GM18520 (cell line): ENCODE measurements at regions not wholly inside any gene's neighbourhood (a gene's known extent, or its start where the extent isn't known, plus 50 kb on each side); places are given as distances from the start of the nearest gene placed in this dataset.
A peak's percentile ranks its signal among the peaks of the same experiment; 100 is the strongest.
"Not testable (repeated sequence)": the region's sequence is repeated elsewhere in the genome, so short reads cannot be mapped to it uniquely, and the experiment has no call there.

ENCODE experiments used
- ATAC-seq: cut with Tn5 transposase; IDR thresholded peaks from one replicate; pipeline ENCODE4 v1.9.1; 2021; ENCODE audit not compliant: unreplicated experiment

DNA sequence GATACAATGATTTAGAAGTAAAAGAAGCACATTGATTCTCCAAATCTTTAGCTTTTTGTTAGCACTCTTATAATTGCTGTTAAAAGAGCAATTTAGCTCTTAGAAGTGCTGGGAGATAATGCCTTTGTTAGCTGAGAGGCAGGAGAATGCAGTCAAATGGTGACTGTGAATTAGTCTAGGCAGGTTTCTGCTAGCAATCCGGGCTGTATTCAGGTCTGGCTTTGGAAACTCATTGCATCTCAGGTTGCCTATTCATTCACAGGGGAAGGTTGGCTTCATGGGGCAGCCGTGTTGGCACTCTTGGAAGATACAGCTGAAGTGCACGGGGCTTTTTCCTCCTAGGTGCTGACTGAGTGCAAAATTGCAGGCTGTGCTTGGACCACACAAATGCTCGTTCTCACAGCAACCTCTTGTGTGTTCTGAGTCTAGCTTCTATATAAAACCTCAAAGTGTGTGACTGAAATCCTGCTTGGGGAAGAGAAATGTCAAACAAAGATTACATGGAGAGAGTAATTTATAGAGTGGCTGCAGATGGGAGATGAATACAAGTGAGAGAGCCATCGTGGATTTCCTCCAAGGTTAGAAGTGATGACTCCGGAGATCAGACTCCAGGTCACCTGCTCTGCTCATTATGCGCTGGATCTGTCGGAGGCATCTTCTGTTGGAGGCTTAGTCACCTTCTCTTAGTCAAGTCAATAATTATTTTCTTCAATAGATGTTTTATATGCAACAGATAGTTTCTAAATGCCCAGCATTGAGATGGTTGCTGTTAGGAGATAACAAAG, 167.8 kb downstream of the PMAIP1 start:
- ATAC-seq = no peak

GRCh38 chr18:60066219-60066975, 166.6 kb downstream of the PMAIP1 start:
- ATAC-seq = no peak

- ATAC-seq = no peak
These were observed 164.5 kb downstream of the PMAIP1 start for GRCh38 chr18:60064271-60064670.

DNA sequence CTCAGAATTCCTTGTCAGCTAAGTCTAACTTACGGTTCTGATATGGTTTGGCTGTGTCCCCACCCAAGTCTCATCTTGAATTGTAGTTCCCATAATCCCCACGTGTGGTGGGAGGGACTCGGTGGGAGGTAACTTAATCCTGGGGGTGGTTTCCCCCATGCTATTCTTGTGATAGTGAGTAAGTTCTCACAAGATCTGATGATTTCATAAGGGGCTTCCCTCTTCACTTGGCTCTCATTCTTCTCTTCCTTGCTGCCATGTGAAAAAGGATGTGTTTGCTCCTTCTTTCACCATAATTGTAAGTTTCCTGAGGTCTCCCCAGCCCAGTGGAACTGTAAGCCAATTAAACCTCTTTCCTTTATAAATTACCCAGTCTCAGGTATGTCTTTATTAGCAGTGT, 163.0 kb downstream of the PMAIP1 start:
- not testable (repeated sequence) for ATAC-seq

DNA sequence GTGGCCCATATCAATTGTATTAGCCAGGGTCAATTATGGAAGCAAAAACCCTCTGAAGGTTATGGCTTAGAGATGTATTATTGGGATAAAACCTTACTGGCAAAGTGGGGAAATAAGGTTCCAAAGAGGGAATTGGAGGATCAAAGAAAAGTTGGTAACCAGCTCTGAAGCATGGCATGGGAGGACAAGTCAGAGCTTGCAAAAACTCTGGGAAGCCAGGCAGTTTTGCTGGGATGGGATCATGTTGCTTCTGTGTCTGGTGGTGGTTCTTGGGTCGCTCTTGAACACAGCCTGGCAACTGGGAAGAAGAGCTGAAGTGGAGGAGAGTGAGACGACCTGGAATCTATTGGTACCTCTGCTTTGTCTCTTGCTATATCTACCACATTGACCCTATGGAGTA, 162.6 kb downstream of the PMAIP1 start:
- ATAC-seq = no peak

GRCh38 chr18:60060578-60060977, 160.8 kb downstream of the PMAIP1 start:
- no peak for ATAC-seq

- ATAC-seq = no peak
These were observed 160.2 kb downstream of the PMAIP1 start for GRCh38 chr18:60060026-60060425.

DNA sequence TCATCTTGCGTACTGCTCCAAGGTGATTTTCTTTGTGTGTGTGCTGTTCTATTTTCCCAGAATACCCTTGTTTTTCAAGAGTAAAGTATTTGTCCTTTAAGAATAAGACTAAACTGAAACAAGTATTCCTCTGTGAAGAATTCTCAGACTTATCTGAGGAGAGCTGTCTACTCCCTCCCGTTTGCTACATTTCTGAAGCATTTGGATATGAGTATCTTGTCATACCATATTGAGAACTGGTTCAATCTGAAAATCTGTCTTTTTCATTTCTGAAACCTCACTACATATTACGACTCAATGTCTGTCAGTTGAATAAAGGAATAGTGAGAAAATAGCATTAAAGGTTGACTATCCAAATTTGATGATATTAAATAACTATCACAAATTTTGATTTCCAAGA, 159.4 kb downstream of the PMAIP1 start:
- no peak for ATAC-seq

DNA sequence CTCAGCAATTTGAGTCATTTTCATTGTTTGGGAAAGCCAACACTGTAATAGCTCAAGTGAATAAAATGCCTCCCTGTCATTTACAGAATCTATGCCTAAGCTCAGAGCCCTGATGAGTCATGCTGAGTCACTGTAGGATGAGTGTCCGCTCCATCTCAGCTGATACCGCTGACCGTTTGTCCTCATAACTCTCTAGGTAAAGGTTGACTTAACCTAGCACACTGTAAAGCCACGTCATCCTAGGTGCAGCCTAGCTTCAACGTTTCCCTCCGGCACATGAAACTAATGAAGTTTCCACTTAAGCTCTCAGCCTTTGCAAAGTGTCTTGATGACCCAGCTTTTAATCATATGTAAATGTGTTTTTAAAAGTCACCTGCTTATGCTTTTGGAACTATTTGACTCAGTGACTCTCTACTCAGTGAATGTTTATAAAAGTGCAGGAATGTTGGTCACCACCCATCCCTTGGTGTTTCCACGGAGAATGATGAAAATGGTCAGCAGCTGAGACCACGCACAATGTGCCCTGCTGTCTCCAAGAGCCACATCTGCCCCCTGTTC, 154.0 kb downstream of the PMAIP1 start:
- peak; percentile 47 for ATAC-seq

DNA sequence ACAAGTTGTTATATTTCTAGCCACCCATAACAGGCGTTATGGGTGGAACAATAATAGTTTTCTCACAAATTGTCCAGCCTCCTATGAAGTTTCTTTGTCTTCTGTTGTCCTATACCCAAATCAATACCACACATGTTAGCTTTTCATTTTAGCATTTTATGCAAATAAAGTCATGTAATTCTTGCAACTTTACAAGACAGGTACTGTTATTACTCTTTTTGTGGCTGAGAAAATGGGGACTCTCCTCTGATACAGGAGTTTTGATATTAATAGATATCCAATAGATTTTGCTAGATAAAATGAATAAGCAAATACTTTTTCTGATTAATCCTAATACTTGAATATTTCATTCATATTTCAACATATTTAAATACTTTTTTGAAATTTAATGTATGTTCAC, 151.0 kb downstream of the PMAIP1 start:
- peak; percentile 57 for ATAC-seq

GRCh38 chr18:60049172-60049571, 149.4 kb downstream of the PMAIP1 start:
- ATAC-seq = no peak

- no peak for ATAC-seq
These were observed 147.8 kb downstream of the PMAIP1 start for GRCh38 chr18:60047556-60047955.

GRCh38 chr18:60044290-60045006, 144.7 kb downstream of the PMAIP1 start:
- no peak for ATAC-seq

DNA sequence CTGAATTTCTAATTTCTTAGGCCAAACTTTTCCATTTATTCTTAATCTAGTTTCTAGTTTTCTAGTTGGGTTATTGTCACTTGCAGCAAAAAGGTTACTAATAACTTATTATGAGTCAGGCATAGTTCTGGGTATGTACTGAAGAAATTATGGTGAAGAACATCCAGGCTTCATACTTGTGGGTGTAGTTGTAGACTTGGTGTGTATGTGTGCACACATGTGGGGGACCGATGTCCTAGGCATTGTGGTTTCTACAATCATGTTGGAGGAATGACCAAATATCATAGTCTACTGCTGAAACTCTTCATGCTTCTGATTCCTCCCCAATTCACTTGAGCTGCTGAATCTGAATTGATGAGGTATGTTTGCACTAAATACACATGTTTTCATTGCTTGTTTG, 141.2 kb downstream of the PMAIP1 start:
- no peak for ATAC-seq

GRCh38 chr18:60038731-60039130, 138.9 kb downstream of the PMAIP1 start:
- ATAC-seq = no peak

GRCh38 chr18:60027397-60027796, 127.6 kb downstream of the PMAIP1 start:
- ATAC-seq = no peak

DNA sequence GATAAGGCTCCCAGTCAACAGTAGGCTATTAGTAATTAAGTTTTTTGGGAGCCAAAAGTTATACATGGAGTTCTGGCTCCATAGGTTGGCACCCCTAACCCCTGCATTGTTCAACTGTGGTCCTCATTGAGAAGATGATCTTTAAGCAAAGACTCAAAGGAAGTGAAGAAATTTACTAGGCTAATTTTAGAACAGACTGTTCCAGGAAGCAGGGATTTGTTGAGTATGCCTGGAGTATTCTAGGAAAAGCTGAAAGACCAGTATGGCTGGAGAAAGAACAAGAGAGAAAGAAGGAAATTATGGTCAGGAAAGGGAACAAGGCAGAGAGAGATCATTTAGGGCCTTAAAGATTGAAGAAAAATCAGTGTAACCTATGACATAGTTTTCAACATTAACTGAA, 125.1 kb downstream of the PMAIP1 start:
- ATAC-seq = no peak

DNA sequence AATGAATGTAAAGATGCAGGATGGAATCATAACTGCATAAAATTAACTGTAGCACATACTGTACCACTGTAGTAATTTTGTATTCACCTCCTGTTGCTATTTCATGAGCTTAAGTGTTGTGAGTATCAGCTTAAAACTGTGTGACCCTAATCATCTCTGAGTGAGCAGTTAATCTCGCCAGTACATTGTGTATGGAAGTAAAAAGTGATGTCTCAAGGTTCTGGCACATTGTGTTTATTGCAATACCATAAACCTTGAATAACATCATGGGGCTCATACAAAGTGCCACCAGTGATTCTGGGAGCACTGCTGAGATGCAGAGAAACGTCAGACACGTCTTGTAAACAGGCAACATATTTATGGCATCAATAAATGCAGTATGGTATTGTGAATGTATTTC, 124.5 kb downstream of the PMAIP1 start:
- ATAC-seq = no peak

GRCh38 chr18:60022671-60023276, 123.0 kb downstream of the PMAIP1 start:
- ATAC-seq = no peak

DNA sequence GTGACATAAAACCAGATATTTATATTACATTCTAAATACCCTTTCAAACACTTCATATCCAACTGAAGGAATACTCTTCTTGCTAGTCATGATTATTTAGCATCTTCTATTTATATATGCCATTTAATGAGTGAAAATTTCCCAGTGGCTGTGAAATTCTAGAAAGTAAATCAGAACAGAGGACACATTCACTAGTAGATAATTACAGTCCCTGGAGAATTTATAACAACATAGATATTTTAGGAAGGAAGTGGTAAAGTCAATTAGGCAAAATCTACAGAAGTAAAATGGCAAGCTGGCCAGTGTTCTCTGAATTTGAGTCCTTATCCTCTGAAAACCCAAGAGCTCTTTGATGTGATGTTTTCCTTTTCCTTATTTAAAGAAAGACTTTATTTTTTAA, 121.8 kb downstream of the PMAIP1 start:
- no peak for ATAC-seq
